ENCODE measurements at regions not wholly inside any gene's neighbourhood (a gene's known extent, or its start where the extent isn't known, plus 50 kb on each side); places are given as distances from the start of the nearest gene placed in this dataset.

DNA sequence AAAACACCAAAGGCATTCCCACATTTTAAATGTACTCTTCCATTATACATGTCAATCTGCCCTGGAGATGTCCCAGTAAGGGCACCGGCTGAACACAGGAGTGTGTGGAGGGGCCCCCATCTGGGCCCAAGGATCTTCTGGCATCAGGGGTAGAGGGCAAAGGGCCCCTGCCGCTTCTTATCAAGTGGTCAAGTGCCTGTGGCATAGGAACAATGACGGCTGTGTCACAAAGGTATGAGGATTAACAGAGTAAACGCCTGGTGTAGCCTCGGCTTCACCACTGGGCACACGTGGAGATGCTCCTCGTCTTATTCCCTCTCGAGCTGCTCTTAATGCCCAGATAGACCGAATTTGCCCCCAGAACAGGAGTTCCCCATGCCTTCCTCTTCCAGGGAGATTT, 169.7 kb upstream of the GLI2 start:
- ATAC-seq (no peak), DNase-seq (no peak)
- Histone ChIP-seq H3K4me3 (ENCODE audit: low read length) (no peak overlapping the region), H3K27ac (ENCODE audit: low read length) (peak overlapping the region; percentile 84), H3K4me1 (ENCODE audit: control insufficient read depth, insufficient read depth, low read length) (peaks cover 18% of the 10 kb centered on the region), H3K9me3 (ENCODE audit: control insufficient read depth, low read length) (no peaks in the 10 kb centered on the region), H3K27me3 (ENCODE audit: control insufficient read depth, insufficient read depth) (no peaks in the 10 kb centered on the region)
- 78% methylated on average over 9 of the region's 9 CpGs for WGBS
- intact Hi-C loops (cut with DNase I), result loop anchor here in 1 of 4 donors (10.0 kb wide), 1 partner anchor 221 kb away; the partner anchor contains the start of gene INHBB

DNA sequence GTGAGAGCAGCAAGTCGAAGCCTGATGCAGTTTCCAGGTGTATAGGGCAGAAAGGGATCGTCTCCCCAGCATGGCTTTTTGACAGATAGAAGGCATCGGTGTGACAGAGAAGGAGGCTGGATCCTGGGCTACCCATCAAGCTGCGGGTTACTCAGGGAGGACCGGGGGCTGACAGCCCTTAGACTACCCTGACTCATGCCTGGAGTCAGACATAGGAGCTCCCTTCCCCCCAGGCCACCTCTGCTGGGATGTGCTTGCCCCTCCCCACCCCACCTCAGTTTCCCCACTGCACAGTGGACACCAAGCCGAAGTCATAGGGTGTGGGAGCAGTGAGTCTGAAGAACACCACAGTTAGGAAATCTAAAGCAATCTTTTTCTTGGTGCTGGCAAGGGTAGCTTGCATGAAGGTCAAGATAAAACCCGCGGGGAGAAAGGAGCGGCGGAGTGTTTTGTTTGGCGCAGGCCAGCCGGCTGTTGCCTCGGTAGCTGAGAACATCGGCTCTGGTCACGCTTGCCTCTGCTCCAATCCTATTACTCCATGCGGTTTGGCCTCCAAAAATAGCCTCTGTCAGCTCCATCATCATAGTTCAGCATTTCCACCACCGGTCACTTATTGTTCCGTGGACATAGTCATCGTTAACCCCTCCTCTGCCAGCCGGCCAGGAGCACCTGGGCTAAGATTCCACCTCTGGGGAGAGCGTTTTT, 169.2 kb upstream of the GLI2 start:
- 25% methylated on average over 21 of the region's 21 CpGs for WGBS
- Histone ChIP-seq H3K4me1 (ENCODE audit: control insufficient read depth, insufficient read depth, low read length) (peaks cover 18% of the 10 kb centered on the region), H3K27me3 (ENCODE audit: control insufficient read depth, insufficient read depth) (no peaks in the 10 kb centered on the region), H3K27ac (ENCODE audit: low read length) (peak overlapping the region; percentile 84), H3K9me3 (ENCODE audit: control insufficient read depth, low read length) (no peaks in the 10 kb centered on the region), H3K4me3 (ENCODE audit: low read length) (no peak overlapping the region)
- peak; percentile 94 for ATAC-seq
- intact Hi-C loops (cut with DNase I), result loop anchor here in 1 of 4 donors (10.0 kb wide), 1 partner anchor 222 kb away; the partner anchor contains the start of gene INHBB
- DNase-seq, result peak; percentile 91 to 94 (median 94)

DNA sequence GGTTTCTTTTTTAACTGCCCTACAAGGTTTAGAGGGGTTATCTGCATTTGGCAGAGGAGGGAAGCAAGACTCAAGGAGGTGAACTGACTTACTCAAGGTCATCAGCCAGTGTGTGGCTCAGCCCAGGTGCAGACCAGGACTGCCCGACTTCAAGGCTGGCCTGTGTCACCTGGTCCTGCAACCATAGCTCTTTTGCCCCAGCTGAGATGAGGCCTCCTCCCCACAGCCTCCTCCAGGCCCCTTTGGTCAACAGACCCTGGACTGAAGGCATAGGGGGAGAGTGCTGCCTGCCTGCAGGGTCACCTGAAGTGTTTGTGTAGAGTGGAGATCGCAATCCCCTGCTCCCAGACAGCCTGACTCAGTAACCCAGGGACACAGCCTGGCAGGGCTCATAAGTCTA, 168.5 kb upstream of the GLI2 start:
- WGBS, result 89% methylated on average over 2 of the region's 2 CpGs
- intact Hi-C loops (cut with DNase I), result loop anchor here in 1 of 4 donors (10.0 kb wide), 1 partner anchor 222 kb away; the partner anchor contains the start of gene INHBB
- no peak for ATAC-seq
- Histone ChIP-seq H3K9me3 (ENCODE audit: control insufficient read depth, low read length) (no peaks in the 10 kb centered on the region), H3K4me1 (ENCODE audit: control insufficient read depth, insufficient read depth, low read length) (peaks cover 18% of the 10 kb centered on the region), H3K4me3 (ENCODE audit: low read length) (no peak overlapping the region), H3K27ac (ENCODE audit: low read length) (peak overlapping the region; percentile 79), H3K27me3 (ENCODE audit: control insufficient read depth, insufficient read depth) (no peaks in the 10 kb centered on the region)
- no peak for DNase-seq

DNA sequence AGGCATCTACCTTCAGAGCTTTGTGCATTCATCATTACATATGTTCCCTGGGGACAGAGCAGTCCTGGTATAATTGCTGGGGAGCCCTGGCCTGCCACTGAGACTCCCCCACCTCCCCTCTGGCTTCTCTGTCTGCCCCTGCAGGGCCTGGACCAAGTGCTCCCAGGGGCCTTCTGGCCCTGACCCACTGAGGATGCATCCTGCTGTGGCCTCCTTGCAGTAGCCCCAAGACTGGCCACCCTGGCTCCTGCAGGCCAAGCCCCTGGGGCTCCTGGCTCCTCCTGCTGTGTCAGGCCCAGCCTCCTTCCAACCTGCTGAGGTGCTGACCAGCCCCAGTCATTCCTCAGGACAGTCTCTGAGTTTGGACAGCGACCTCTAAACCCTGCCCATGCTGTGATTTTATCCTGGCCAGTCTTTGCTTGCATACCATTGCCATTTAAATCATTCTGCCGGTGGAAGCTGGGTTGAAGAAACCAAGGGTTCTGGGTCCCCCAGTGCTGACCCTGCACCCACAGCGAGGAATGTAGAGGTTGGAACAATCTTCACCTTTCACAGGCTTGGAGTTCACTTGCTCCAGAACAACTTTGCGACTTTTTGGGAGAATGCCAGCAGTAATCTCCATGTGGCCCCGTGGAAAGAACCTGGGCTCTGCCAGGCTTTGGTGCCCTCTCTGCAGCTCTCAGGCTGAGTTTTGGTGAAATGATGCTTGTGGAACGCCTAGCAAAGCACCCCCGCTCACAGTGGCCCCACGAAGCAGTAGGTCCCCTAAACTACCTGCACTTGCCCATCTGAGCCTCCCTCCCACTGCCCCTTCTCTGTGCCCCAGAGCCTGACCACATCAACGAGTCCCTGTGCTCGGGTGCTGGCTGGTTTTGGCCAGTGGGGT, 167.3 kb upstream of the GLI2 start:
- DNase-seq (peak in 2 of 3 donors; percentile 7 to 45), ATAC-seq (no peak)
- intact Hi-C loops (cut with DNase I), result loop anchor here in 1 of 4 donors (10.0 kb wide), 1 partner anchor 224 kb away; the partner anchor contains the start of gene INHBB
- Histone ChIP-seq H3K4me3 (ENCODE audit: low read length) (no peak overlapping the region), H3K9me3 (ENCODE audit: control insufficient read depth, low read length) (no peaks in the 10 kb centered on the region), H3K27ac (ENCODE audit: low read length) (no peak overlapping the region), H3K4me1 (ENCODE audit: control insufficient read depth, insufficient read depth, low read length) (peaks cover 20% of the 10 kb centered on the region), H3K27me3 (ENCODE audit: control insufficient read depth, insufficient read depth) (no peaks in the 10 kb centered on the region)
- WGBS, result 71% methylated on average over 10 of the region's 10 CpGs

DNA sequence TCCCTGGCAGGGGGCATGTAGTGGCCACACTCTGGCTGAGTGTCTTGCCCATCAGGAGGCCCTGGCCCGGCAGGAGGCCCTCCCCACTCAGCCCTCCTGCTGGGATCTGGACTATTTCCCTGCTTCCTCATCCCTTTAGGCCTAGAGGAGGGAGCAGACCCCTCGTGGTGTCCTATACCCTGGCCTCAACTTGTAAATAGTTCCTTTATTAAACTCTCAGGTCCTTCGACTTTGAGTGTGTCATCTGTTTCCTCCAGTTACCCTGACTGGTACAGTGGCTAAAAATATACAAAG, 166.7 kb upstream of the GLI2 start:
- WGBS, result 80% methylated on average over 3 of the region's 3 CpGs
- Histone ChIP-seq H3K27ac (ENCODE audit: low read length) (no peak overlapping the region), H3K9me3 (ENCODE audit: control insufficient read depth, low read length) (no peaks in the 10 kb centered on the region), H3K4me3 (ENCODE audit: low read length) (no peak overlapping the region), H3K27me3 (ENCODE audit: control insufficient read depth, insufficient read depth) (no peaks in the 10 kb centered on the region), H3K4me1 (ENCODE audit: control insufficient read depth, insufficient read depth, low read length) (peaks cover 20% of the 10 kb centered on the region)
- no peak for ATAC-seq
- intact Hi-C loops (cut with DNase I), result loop anchor here in 1 of 4 donors (10.0 kb wide), 1 partner anchor 224 kb away; the partner anchor contains the start of gene INHBB
- DNase-seq, result no peak

DNA sequence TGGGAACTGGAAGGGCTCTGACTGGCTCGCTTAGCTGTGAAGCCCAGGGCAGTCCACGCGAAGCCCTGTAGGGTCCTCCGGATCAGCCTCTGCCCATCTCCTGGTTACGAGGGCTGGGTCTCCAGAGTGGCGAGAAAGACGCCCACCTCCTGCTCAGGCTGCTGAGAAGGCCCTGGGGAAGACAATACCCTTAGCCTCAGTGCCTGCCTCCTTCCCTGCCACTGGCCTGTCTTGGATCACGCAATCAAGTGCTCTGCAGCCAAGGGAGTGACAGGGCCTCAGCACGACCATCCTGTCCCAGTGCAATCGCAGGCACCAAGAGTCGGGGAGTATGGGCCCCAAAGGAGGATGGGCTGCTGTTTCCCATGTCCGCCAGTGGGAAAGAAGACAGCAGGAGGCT, 165.7 kb upstream of the GLI2 start:
- ATAC-seq (no peak), DNase-seq (peak in 1 of 3 donors; percentile 28)
- Histone ChIP-seq H3K9me3 (ENCODE audit: control insufficient read depth, low read length) (no peaks in the 10 kb centered on the region), H3K27ac (ENCODE audit: low read length) (no peak overlapping the region), H3K4me1 (ENCODE audit: control insufficient read depth, insufficient read depth, low read length) (peaks cover 20% of the 10 kb centered on the region), H3K4me3 (ENCODE audit: low read length) (no peak overlapping the region), H3K27me3 (ENCODE audit: control insufficient read depth, insufficient read depth) (no peaks in the 10 kb centered on the region)
- intact Hi-C loops (cut with DNase I), result no loop called here
- WGBS, result 91% methylated on average over 12 of the region's 12 CpGs

DNA sequence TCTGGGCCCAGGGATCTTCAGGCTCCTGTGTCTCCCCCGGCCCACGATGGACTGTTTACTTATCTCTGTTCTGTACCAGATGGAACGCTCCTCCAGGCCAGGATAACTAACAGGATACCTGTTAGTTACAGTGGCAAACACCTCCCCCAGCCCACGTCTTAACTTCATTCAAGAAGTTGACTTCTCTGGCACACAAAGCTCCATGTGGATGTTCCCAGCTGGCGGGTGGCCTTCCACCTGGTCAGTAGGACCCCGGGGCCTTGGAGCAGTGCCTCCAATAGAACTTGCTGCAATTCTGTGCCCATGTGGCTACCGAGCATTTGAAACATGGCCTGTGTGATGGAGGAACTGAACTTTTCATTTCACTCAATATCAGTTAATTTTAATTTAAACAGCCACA, 165.1 kb upstream of the GLI2 start:
- no peak for ATAC-seq
- Histone ChIP-seq H3K27ac (ENCODE audit: low read length) (no peak overlapping the region), H3K27me3 (ENCODE audit: control insufficient read depth, insufficient read depth) (no peaks in the 10 kb centered on the region), H3K4me3 (ENCODE audit: low read length) (no peak overlapping the region), H3K9me3 (ENCODE audit: control insufficient read depth, low read length) (no peaks in the 10 kb centered on the region), H3K4me1 (ENCODE audit: control insufficient read depth, insufficient read depth, low read length) (peaks cover 15% of the 10 kb centered on the region)
- WGBS, result 94% methylated on average over 7 of the region's 7 CpGs
- intact Hi-C loops (cut with DNase I), result no loop called here
- DNase-seq, result peak in 2 of 3 donors; percentile 2 to 29

DNA sequence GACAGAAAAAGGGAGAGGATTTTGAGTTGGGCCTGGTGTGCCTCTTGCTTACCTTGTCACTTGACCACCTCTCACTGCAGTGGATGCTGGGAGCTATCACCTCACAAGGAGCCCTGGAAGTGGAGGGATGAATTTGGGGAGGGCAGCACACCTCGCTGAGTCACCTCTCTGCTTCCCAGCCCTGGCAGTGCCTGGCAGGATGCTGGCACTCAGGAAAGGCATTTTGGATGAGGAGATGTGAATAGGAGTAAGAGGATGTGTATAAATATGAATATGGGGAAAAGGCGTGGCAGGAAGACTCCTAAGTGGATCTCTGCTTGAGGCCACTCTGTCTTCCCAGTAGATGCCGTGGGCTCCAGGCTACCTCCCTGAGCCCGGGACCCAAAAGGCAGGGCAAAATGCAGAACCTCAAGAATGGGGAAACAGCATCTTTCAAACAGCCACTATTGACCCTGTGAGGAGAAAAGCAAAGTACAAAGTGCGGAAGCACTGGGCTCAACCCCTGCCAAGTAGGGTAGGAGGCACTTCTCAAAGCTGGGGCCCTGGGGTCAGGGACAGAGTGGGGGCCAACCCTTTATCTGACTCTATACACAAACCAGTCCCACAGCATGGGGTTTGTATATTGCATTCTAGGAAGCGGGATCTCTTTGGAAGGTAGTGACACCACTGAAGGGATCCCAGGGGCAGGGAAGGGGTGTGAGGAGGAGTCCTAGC, 164.5 kb upstream of the GLI2 start:
- Histone ChIP-seq H3K4me1 (ENCODE audit: control insufficient read depth, insufficient read depth, low read length) (peaks cover 10% of the 10 kb centered on the region), H3K9me3 (ENCODE audit: control insufficient read depth, low read length) (no peaks in the 10 kb centered on the region), H3K4me3 (ENCODE audit: low read length) (no peak overlapping the region), H3K27ac (ENCODE audit: low read length) (no peak overlapping the region), H3K27me3 (ENCODE audit: control insufficient read depth, insufficient read depth) (no peaks in the 10 kb centered on the region)
- intact Hi-C loops (cut with DNase I), result no loop called here
- WGBS, result 90% methylated on average over 6 of the region's 6 CpGs
- no peak for ATAC-seq
- DNase-seq, result peak in 2 of 3 donors; percentile 0 to 23

DNA sequence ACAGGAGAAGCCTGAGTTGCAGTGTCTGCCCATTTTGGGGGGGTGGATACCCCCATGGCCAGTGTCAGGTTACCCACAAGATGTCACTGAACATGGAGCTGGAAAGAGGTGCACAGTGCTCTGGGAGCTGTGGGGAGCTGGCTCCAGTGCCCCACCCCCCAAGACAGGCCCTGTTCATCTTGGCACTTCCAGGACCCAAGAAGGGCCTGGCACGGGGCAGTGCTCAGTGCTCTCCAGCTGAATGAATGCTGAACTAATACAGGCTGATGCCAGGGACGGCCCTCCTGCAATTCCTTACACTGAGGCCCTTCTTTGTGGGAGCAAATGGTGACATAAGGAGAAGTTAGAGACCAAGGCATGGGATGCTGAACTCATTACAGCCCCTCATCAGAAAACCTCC, 163.4 kb upstream of the GLI2 start:
- DNase-seq, result peak in 2 of 3 donors; percentile 12 to 30
- intact Hi-C loops (cut with DNase I), result no loop called here

DNA sequence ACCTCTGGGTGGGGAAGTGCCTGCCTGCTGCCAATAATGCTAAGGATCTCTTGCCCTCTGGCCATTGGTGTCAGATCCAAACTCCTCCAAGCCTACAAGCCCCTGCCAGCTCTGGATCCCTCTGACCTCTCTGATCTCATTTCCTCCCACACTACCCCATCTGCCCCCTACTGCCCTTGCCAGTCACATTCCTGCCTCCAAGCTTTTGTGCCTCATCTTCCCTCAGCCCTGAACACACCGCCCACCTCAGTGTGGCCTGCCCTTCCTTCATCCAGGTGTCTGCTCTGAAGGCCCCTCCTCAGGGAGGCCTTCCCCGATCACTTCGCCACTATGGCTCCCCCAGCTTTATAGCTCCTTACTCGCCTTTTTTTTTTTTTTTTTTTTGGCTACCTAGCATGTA, 161.0 kb upstream of the GLI2 start:
- Histone ChIP-seq H3K27me3 (ENCODE audit: control insufficient read depth, insufficient read depth) (no peaks in the 10 kb centered on the region), H3K4me3 (ENCODE audit: low read length) (no peak overlapping the region), H3K9me3 (ENCODE audit: control insufficient read depth, low read length) (no peaks in the 10 kb centered on the region), H3K4me1 (ENCODE audit: control insufficient read depth, insufficient read depth, low read length) (peaks cover 6% of the 10 kb centered on the region), H3K27ac (ENCODE audit: low read length) (no peak overlapping the region)
- intact Hi-C loops (cut with DNase I), result no loop called here
- DNase-seq (peak; percentile 2 to 30 (median 26)), ATAC-seq (no peak)
- WGBS, result 92% methylated on average over 4 of the region's 4 CpGs

More for the DNA sequence above, 163.4 kb upstream of the GLI2 start:
- Histone ChIP-seq H3K4me1 (ENCODE audit: control insufficient read depth, insufficient read depth, low read length) (peaks cover 8% of the 10 kb centered on the region), H3K9me3 (ENCODE audit: control insufficient read depth, low read length) (no peaks in the 10 kb centered on the region), H3K27me3 (ENCODE audit: control insufficient read depth, insufficient read depth) (no peaks in the 10 kb centered on the region), H3K4me3 (ENCODE audit: low read length) (no peak overlapping the region), H3K27ac (ENCODE audit: low read length) (no peak overlapping the region)
- ATAC-seq, result no peak
- 81% methylated on average over 2 of the region's 2 CpGs for WGBS
